K562 (cell line): ENCODE measurements at regions not wholly inside any gene's neighbourhood (a gene's known extent, or its start where the extent isn't known, plus 50 kb on each side); places are given as distances from the start of the nearest gene placed in this dataset.

Experiments used
- ARID2 ChIP-seq: fragments of 450-650 bp; IDR thresholded peaks from 2 replicates; pipeline ENCODE4 v1.6.1; 2017; ENCODE audit warnings: antibody characterized with exemption, mild to moderate bottlenecking
- CBX5 ChIP-seq: IDR thresholded peaks from 2 replicates; pipeline ENCODE4 v1.6.1; 2014; ENCODE audit warnings: low read depth, borderline replicate concordance
- E2F8 ChIP-seq: fragments of 450-650 bp; IDR thresholded peaks from 2 replicates; pipeline ENCODE4 v1.7.1; 2018; ENCODE audit warnings: mild to moderate bottlenecking, low read depth; ENCODE audit not compliant: partially characterized antibody
- EP300 ChIP-seq: IDR thresholded peaks from 2 replicates; pipeline ENCODE4 v1.6.1; 2012; ENCODE audit warnings: low read length, improper control_type of control experiment
- EZH2 ChIP-seq: IDR thresholded peaks from 2 replicates; pipeline ENCODE4 v1.6.1; 2012; ENCODE audit warnings: low read depth, mild to moderate bottlenecking, inconsistent platforms, low read length, borderline replicate concordance
- HDGF ChIP-seq: fragments of 450-650 bp; IDR thresholded peaks from 2 replicates; pipeline ENCODE4 v1.6.1; 2016
- JUNB ChIP-seq: fragments of 450-650 bp; formaldehyde crosslinking; conservative IDR thresholded peaks from 2 replicates; pipeline ENCODE4 v1.4.0; 2020; ENCODE audit warnings: mild to moderate bottlenecking
- KDM1A ChIP-seq, 2 experiments: fragments of 450-650 bp; IDR thresholded peaks; 2 replicates each; pipeline ENCODE4 v1.6.1; 2016; ENCODE audit warnings: mild to moderate bottlenecking in 2 of 2
- PRPF4 ChIP-seq: fragments of 200-400 bp; formaldehyde crosslinking; IDR thresholded peaks from one replicate; pipeline ENCODE4 v1.6.1; 2017; ENCODE audit warnings: low read length, low read depth, mild to moderate bottlenecking; ENCODE audit not compliant: insufficient read depth, poor library complexity, severe bottlenecking
- RB1 ChIP-seq: fragments of 450-650 bp; IDR thresholded peaks from 2 replicates; pipeline ENCODE4 v1.6.1; 2017; ENCODE audit warnings: low read depth, mild to moderate bottlenecking
- RBFOX2 ChIP-seq: fragments of 200-400 bp; formaldehyde crosslinking; IDR thresholded peaks from 2 replicates; pipeline ENCODE4 v1.6.1; 2017; ENCODE audit warnings: low read depth, mild to moderate bottlenecking, low read length, moderate library complexity
- SIX5 ChIP-seq, 2 experiments: IDR thresholded peaks; 2 replicates each; pipeline ENCODE4 v1.6.1; 2011; ENCODE audit warnings: low read length in 2 of 2, borderline replicate concordance in 1 of 2, low read depth in 1 of 2, mild to moderate bottlenecking in 1 of 2, moderate library complexity in 1 of 2; ENCODE audit not compliant: insufficient read depth in 1 of 2
- SP1 ChIP-seq: sonication (generic); formaldehyde crosslinking; IDR thresholded peaks from 2 replicates; pipeline ENCODE4 v1.8.1; 2022; ENCODE audit warnings: mild to moderate bottlenecking, missing genetic modification reagents

- TF ChIP-seq RB1 (no peak), ARID2 (no peak), SIX5 (IDR thresholded peaks at IDR 0.05; ENCODE audit: borderline replicate concordance in 1 of 2, insufficient read depth in 1 of 2, low read depth in 1 of 2, low read length in 2 of 2) (no peak), JUNB (CRISPR knock-in tag) (no peak), HDGF (no peak), EZH2 (no peak), KDM1A (IDR thresholded peaks at IDR 0.05) (no peak), EP300 (no peak), SP1 (CRISPR knock-in tag) (no peak), E2F8 (no peak), PRPF4 (no peak), RBFOX2 (no peak), CBX5 (no peak)
Observed at GRCh38 chr2:52079602-52080001, 1047.7 kb upstream of the NRXN1 start.
